HCT116 (cell line): ENCODE measurements at regions not wholly inside any gene's neighbourhood (a gene's known extent, or its start where the extent isn't known, plus 50 kb on each side); places are given as distances from the start of the nearest gene placed in this dataset.

Experiments
- ATAC-seq: fragments of 200-7000 bp; cut with Tn5 transposase; 2 replicates; pipeline ENCODE4 v1.9.1; 2020; ENCODE audit warnings: mild to moderate bottlenecking, moderate library complexity
- BruUV-seq: library from RNA; stranded (reverse); fragments of 400-500 nt; replicated peaks from 2 replicates; lab custom pipeline; 2021; lab: Mats Ljungman, UMichigan
- CTCF ChIA-PET: fragments of 300-600 bp; sonication (Branson Sonifier 250); formaldehyde crosslinking; loops from one replicate; lab custom pipeline; 2021; ENCODE audit warnings: antibody characterized with exemption; lab: Charles Lee
- POLR2A ChIA-PET: fragments of 300-600, 350-600 bp; sonication (Branson Sonifier 250); formaldehyde crosslinking; loops from one replicate; lab custom pipeline; 2021; ENCODE audit warnings: antibody characterized with exemption; lab: Charles Lee
- RAD21 ChIA-PET, 2 experiments: fragments of 300-600 bp; sonication (Branson Sonifier 250); formaldehyde crosslinking; loops; one replicate each; lab custom pipeline; 2023; ENCODE audit warnings: low total read pairs in 2 of 2; ENCODE audit not compliant: uncharacterized antibody in 2 of 2, unreplicated experiment in 2 of 2, low non-redundant PET in 1 of 2; lab: Charles Lee
- DNase-seq: peaks from one replicate; pipeline ENCODE4 v3.0.0-alpha.2; 2010; ENCODE audit warnings: low read depth, low spot score
- H2AFZ ChIP-seq: fragments of 200-600 bp; shearing (Covaris generic), sonication (generic); 2 replicates; pipeline ENCODE4 v1.6.1; 2017; ENCODE audit warnings: low read depth, mixed run types, mixed read lengths, antibody characterized with exemption, low read length; ENCODE audit not compliant: poor library complexity, severe bottlenecking
- H3K27ac ChIP-seq: 2 replicates; pipeline ENCODE4 v1.5.1; 2012; ENCODE audit warnings: low read depth, low read length
- H3K27me3 ChIP-seq: fragments of 200-600 bp; sonication (generic); 2 replicates; pipeline ENCODE4 v1.6.1; 2016; ENCODE audit warnings: mixed run types, low read length, mixed read lengths; ENCODE audit not compliant: insufficient read depth
- H3K36me3 ChIP-seq, 2 experiments: fragments of 200-500 bp in 1 of 2; fragments of 200-600 bp in 1 of 2; sonication (Bioruptor generic) in 1 of 2; sonication (generic) in 1 of 2; 2 replicates each; pipeline versions ENCODE4 v1.5.1 to v1.6.1; 2014 to 2016; ENCODE audit warnings: low read length in 2 of 2, inconsistent platforms in 1 of 2, mixed read lengths in 1 of 2, mixed run types in 1 of 2; ENCODE audit not compliant: insufficient read depth in 2 of 2, control insufficient read depth in 1 of 2
- H3K4me1 ChIP-seq, 2 experiments: fragments of 200-600 bp in 1 of 2; sonication (generic) in 1 of 2; 2 replicates each; pipeline versions ENCODE4 v1.5.1 to v1.6.1; 2012 to 2017; ENCODE audit warnings: low read length in 2 of 2, inconsistent platforms in 1 of 2, mild to moderate bottlenecking in 1 of 2, mixed read lengths in 1 of 2, mixed run types in 1 of 2, moderate library complexity in 1 of 2; ENCODE audit not compliant: insufficient read depth in 2 of 2, control insufficient read depth in 1 of 2
- H3K4me2 ChIP-seq: fragments of 200-600 bp; sonication (generic); 2 replicates; pipeline ENCODE4 v1.6.1; 2017; ENCODE audit warnings: mixed run types, low read length, mixed read lengths
- H3K4me3 ChIP-seq, 2 experiments: fragments of 200-600 bp in 1 of 2; sonication (generic) in 1 of 2; replicated peaks in 1 of 2; 2 replicates each; pipeline ENCODE4 v1.5.1; 2011 to 2016; ENCODE audit warnings: low read length in 2 of 2, control low read depth in 1 of 2, low read depth in 1 of 2, mild to moderate bottlenecking in 1 of 2, mixed read lengths in 1 of 2, mixed run types in 1 of 2
- H3K79me2 ChIP-seq: fragments of 200-600 bp; sonication (generic); 2 replicates; pipeline ENCODE4 v1.6.1; 2017; ENCODE audit warnings: mild to moderate bottlenecking, mixed run types, low read length, moderate library complexity, mixed read lengths; ENCODE audit not compliant: insufficient read depth
- H3K9ac ChIP-seq: fragments of 200-600 bp; sonication (generic); 2 replicates; pipeline ENCODE4 v1.6.1; 2016; ENCODE audit warnings: low read length, mixed read lengths
- H3K9me2 ChIP-seq: fragments of 200-600 bp; sonication (generic), shearing (Covaris generic); 2 replicates; pipeline ENCODE4 v1.6.1; 2017; ENCODE audit warnings: mixed run types, mild to moderate bottlenecking, moderate library complexity; ENCODE audit not compliant: insufficient read depth
- H3K9me3 ChIP-seq, 2 experiments: fragments of 200-500 bp in 1 of 2; fragments of 200-600 bp in 1 of 2; sonication (Bioruptor generic) in 1 of 2; sonication (generic) in 1 of 2; 2 replicates each; pipeline ENCODE4 v1.6.1; 2014 to 2017; ENCODE audit warnings: low read length in 2 of 2, mixed read lengths in 2 of 2, inconsistent platforms in 1 of 2, low read depth in 1 of 2, mild to moderate bottlenecking in 1 of 2, mixed run types in 1 of 2, moderate library complexity in 1 of 2; ENCODE audit not compliant: control insufficient read depth in 1 of 2, insufficient read depth in 1 of 2
- H4K20me1 ChIP-seq: fragments of 200-600 bp; sonication (generic), shearing (Covaris generic); 2 replicates; pipeline ENCODE4 v1.6.1; 2017; ENCODE audit warnings: mixed run types, mild to moderate bottlenecking, moderate library complexity; ENCODE audit not compliant: insufficient read depth
- CBX3 ChIP-seq: IDR thresholded peaks from 2 replicates; pipeline ENCODE4 v1.6.1; 2012; ENCODE audit warnings: low read depth
- CEBPB ChIP-seq: IDR thresholded peaks from 2 replicates; pipeline ENCODE4 v1.6.1; 2012; ENCODE audit warnings: low read depth
- FOSL1 ChIP-seq: IDR thresholded peaks from 2 replicates; pipeline ENCODE4 v1.6.1; 2012; ENCODE audit warnings: low read depth
- JUND ChIP-seq: IDR thresholded peaks from 2 replicates; pipeline ENCODE4 v1.6.1; 2012
- POLR2A ChIP-seq: IDR thresholded peaks from 2 replicates; pipeline ENCODE4 v1.7.0; 2011; ENCODE audit warnings: borderline replicate concordance; ENCODE audit not compliant: insufficient read depth, insufficient read length; ENCODE audit errors: extremely low read depth
- POLR2AphosphoS5 ChIP-seq: IDR thresholded peaks from 2 replicates; pipeline ENCODE4 v1.6.1; 2011; ENCODE audit warnings: mild to moderate bottlenecking, low read depth, low read length, moderate library complexity
- RAD21 ChIP-seq: IDR thresholded peaks from 2 replicates; pipeline ENCODE4 v1.6.1; 2012; ENCODE audit warnings: low read depth, mild to moderate bottlenecking
- SIN3A ChIP-seq: IDR thresholded peaks from 2 replicates; pipeline ENCODE4 v1.6.1; 2012; ENCODE audit warnings: low read depth
- SP1 ChIP-seq: IDR thresholded peaks from 2 replicates; pipeline ENCODE4 v1.6.1; 2012; ENCODE audit warnings: low read depth
- SRF ChIP-seq: IDR thresholded peaks from 2 replicates; pipeline ENCODE4 v1.6.1; 2012; ENCODE audit warnings: low read depth
- TCF7L2 ChIP-seq: IDR thresholded peaks from 2 replicates; pipeline ENCODE4 v1.7.0; 2011; ENCODE audit warnings: borderline replicate concordance, inconsistent platforms; ENCODE audit not compliant: insufficient read depth, insufficient read length; ENCODE audit errors: extremely low read depth
- intact Hi-C: fragments of 100-400 bp; cut with micrococcal nuclease; formaldehyde crosslinking; loops from 2 replicates; pipeline ENCODE4 v1.10.0; 2022
- TF ChIP-seq, protein P1 (sequence below): IDR thresholded peaks from 2 replicates; pipeline ENCODE4 v1.6.1; 2011; ENCODE audit warnings: mild to moderate bottlenecking, low read length, moderate library complexity; ENCODE audit not compliant: insufficient replicate concordance; ENCODE audit errors: extremely low read depth
- TF ChIP-seq, protein P2 (sequence below): IDR thresholded peaks from 2 replicates; pipeline ENCODE4 v1.6.1; 2012; ENCODE audit warnings: low read depth

DNA sequence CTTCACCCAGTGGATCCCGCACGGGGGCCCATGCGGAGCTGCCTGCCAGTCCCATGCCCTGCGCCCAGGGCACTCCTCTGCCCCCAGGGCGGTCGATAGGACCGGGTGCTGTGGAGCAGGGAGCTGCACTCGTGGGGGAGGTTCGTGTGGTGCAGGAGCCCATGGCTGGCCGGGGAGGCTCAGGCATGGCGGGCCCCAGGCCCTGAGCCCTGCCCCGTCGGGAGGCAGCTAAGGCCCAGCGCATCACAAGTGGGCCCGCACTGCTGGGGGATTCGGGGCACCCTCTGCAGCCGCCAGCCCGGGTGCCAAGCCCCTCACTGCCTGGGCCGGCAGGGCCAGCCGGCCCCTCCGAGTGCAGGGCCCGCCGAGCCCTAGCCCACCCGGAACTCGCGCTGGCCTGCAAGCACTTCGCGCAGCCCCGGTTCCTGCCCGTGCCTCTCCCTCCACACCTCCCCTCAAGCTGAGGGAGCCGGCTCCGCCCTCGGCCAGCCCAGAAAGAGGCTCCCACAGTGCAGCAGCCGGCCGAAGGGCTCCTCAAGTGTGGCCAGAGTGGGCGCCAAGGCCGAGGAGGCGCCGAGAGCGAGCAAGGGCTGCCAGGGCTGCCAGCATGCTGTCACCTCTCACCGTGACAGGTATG, 221.1 kb upstream of the RORB start (continued):
- TF ChIP-seq, protein P1, sequence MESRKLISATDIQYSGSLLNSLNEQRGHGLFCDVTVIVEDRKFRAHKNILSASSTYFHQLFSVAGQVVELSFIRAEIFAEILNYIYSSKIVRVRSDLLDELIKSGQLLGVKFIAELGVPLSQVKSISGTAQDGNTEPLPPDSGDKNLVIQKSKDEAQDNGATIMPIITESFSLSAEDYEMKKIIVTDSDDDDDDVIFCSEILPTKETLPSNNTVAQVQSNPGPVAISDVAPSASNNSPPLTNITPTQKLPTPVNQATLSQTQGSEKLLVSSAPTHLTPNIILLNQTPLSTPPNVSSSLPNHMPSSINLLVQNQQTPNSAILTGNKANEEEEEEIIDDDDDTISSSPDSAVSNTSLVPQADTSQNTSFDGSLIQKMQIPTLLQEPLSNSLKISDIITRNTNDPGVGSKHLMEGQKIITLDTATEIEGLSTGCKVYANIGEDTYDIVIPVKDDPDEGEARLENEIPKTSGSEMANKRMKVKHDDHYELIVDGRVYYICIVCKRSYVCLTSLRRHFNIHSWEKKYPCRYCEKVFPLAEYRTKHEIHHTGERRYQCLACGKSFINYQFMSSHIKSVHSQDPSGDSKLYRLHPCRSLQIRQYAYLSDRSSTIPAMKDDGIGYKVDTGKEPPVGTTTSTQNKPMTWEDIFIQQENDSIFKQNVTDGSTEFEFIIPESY = no peak
- TF ChIP-seq POLR2AphosphoS5 (no peak), FOSL1 (no peak), CEBPB (no peak), RAD21 (no peak), POLR2A (no peak), SRF (no peak), SIN3A (no peak)

DNA sequence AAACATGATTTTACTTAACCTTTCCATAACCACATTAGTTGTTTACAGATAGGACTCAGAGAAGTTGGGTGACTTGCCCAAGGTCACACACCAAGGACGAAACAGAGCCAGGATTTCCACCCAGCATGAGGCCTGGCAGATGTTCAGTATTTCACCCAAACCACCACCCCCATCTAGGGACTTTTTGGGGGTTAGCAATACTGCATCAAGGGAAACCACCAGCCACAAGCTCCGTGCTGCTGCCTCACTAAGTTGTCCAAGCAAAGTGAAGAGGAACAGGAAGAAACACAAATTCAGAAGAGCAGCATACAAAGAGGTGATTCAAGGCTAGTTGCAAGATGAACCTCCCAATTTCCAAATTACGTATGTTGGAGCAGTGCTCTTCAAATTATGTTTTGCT, 219.6 kb upstream of the RORB start:
- Histone ChIP-seq H2AFZ (no peak overlapping the region), H3K4me3 (no peak overlapping the region), H3K4me1 (no peaks in the 10 kb centered on the region), H3K9me2 (no peaks in the 10 kb centered on the region), H3K9ac (no peak overlapping the region), H3K27me3 (no peaks in the 10 kb centered on the region), H3K36me3 (no peaks in the 10 kb centered on the region), H3K9me3 (peaks cover 0 to 10% of the 10 kb centered on the region in 2 experiments; a peak in 1 of 4 replicates), H3K27ac (no peak overlapping the region), H3K79me2 (no peaks in the 10 kb centered on the region), H3K4me2 (no peak overlapping the region), H4K20me1 (no peaks in the 10 kb centered on the region)
- no TSS peak for BruUV-seq
- ChIA-PET CTCF (no interaction called here), RAD21 (no interaction called here), POLR2A (no interaction called here)
- ATAC-seq (no peak), DNase-seq (no peak)
- TF ChIP-seq SIN3A (no peak), SRF (no peak), CBX3 (no peak), RAD21 (no peak), SP1 (no peak), TCF7L2 (no peak), POLR2AphosphoS5 (no peak), JUND (no peak), POLR2A (no peak)
- TF ChIP-seq, protein P2, sequence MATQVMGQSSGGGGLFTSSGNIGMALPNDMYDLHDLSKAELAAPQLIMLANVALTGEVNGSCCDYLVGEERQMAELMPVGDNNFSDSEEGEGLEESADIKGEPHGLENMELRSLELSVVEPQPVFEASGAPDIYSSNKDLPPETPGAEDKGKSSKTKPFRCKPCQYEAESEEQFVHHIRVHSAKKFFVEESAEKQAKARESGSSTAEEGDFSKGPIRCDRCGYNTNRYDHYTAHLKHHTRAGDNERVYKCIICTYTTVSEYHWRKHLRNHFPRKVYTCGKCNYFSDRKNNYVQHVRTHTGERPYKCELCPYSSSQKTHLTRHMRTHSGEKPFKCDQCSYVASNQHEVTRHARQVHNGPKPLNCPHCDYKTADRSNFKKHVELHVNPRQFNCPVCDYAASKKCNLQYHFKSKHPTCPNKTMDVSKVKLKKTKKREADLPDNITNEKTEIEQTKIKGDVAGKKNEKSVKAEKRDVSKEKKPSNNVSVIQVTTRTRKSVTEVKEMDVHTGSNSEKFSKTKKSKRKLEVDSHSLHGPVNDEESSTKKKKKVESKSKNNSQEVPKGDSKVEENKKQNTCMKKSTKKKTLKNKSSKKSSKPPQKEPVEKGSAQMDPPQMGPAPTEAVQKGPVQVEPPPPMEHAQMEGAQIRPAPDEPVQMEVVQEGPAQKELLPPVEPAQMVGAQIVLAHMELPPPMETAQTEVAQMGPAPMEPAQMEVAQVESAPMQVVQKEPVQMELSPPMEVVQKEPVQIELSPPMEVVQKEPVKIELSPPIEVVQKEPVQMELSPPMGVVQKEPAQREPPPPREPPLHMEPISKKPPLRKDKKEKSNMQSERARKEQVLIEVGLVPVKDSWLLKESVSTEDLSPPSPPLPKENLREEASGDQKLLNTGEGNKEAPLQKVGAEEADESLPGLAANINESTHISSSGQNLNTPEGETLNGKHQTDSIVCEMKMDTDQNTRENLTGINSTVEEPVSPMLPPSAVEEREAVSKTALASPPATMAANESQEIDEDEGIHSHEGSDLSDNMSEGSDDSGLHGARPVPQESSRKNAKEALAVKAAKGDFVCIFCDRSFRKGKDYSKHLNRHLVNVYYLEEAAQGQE = no peak
- intact Hi-C loops = no loop called here
